Activated T-cell treated with anti-CD3 and anti-CD28 coated beads for 24 hours (primary cell): ENCODE measurements at regions not wholly inside any gene's neighbourhood (a gene's known extent, or its start where the extent isn't known, plus 50 kb on each side); places are given as distances from the start of the nearest gene placed in this dataset.

Experiments
- DNase-seq: peaks from one replicate; pipeline ENCODE4 v3.0.0-alpha.2; 2020; ENCODE audit warnings: low read depth

DNA sequence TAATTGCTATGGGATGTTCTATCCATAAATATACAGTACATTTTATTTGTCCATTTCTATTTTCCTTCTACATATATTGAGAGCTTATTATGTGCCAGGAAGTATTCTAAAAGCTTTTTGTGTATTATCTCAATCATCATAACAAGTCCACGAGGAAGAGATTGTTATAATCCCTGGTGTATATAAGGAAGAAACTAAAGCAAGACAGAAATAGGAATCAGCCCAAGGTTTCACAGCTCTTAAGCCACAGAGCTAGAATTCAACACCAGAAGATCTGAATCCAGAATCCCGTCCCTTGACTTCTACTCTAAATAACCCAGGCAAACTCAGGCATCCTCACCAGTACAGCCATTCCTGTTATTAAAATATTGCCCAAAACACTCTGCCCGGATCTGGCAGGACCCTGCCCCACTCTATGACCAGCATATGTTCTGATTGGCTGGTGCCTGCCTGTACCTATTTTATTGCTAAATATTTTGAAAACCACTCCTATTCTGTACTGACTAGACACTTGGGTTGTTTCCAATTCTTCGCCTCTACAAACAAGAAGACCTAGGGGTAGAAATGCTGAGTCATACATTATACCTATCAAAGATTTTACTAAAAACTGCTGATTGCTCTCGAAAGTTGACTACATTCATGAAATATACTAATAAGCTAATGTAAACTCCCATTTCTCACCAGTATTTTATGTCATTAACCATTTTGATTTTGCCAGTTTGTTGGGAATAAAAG lies 297.4 kb downstream of the ENC1 start:
- DNase-seq, result no peak

DNA sequence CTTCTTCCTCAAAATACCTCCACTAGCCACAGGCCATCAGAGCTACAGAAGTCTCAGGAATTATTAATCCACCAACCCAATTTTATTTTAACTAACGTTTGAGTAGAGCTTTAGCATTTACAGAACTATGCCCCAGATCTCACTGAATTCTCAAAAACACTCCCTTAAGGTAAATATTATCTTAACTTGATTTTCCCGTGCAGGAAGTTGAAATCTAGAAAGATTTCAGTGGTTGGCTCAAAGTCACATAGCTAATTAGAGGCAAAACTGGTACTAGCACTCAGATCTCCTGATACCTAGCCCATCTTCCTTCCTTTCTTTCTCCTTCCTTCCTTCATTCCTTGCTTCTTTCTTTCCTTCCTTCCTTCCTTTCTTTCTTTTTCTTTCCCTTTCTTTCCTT lies 298.3 kb downstream of the ENC1 start:
- DNase-seq, result no peak

- DNase-seq, result no peak
Observed at GRCh38 chr5:74341221-74341620, 299.3 kb downstream of the ENC1 start.

DNA sequence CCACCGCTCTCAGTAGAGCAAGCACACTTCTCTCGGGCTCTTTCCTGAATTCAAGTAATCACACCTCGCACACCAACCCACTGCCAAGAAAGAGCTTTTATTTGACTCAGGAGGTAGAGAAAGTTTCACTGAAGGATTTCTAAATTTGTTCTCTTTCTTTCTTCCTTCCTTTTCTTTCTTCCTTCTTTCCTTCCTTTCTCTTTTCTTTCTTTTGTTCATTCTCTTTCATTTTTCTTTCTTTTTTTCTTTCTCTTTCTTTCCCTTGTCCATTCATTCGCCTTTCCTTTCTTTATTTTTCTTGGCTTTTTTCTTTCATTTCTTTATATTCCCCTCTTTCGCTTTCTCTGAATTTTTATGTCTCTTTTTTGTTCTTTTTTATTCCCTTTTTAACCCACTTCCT lies 300.1 kb downstream of the ENC1 start:
- DNase-seq, result no peak

GRCh38 chr5:74337984-74338310 lies 302.6 kb downstream of the ENC1 start:
- no peak for DNase-seq

DNA sequence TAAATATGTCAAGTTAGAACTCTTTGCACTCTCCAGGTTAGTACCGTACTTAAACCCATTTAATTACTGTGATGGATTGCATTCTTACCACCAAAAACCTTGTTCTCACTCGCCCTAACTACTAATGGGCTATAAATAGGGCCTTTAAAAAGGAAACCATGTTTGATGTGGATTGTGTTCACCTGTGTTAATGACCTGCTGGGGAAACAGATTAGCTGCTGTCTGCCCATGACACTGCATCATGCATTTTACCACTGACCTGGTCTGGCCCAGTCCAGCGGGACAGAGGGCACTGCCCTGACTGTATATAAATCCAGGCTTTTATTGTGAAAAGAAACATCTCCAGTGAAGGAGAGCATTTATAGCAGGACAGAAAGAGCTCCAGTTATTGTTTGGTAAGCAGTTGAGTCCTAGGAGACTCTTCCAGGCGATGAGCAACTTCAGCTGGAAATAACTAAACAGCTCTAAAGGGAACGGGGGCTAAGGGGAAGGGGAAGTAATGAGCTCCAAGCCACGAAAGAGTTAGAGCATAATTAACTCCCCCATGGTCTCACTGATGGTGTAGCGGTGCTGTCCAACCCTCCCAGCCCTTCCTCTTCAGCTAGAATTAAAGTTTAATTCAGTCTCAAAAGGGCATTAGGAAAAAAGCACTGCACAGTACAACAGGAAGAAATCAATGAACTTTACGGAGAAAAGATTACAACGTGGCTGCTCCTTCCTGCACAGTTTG lies 303.1 kb downstream of the ENC1 start:
- DNase-seq, result no peak

- no peak for DNase-seq
Observed at GRCh38 chr5:74336297-74336696, 304.2 kb downstream of the ENC1 start.

GRCh38 chr5:74334762-74335384 lies 305.7 kb downstream of the ENC1 start:
- no peak for DNase-seq

DNA sequence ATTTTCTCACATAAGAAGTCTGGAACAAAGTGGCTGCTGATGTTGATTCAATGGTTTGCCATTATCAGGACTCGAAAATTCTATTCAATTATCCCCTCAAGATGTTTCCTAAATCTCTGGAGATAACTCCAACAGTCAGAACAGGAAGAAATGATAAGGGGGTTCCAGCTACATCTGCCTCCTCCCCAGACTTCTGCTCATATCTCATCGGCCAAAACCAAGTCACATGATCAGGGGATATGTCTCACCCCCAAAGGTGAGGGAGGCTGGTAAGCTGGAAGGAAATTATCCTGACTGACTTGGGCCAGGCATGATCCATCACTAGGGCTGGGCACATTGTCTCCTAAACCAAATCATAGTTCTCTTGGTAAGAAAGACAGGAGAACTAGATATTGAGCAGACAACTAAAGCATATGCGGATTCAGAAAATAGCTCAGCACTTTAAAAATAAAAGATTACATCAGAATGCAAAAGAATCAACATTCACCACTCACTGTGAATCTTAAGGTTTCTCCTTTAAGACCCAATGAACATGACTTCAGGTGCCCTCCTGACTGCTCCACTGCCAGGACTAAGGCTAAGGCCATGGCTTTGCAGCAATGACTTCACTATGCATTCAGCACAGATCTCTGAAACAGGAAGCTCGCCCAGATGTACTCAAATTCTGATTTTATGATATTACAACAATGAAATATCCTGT lies 306.3 kb downstream of the ENC1 start:
- DNase-seq, result no peak

- no peak for DNase-seq
Observed at GRCh38 chr5:74333430-74333829, 307.1 kb downstream of the ENC1 start.

DNA sequence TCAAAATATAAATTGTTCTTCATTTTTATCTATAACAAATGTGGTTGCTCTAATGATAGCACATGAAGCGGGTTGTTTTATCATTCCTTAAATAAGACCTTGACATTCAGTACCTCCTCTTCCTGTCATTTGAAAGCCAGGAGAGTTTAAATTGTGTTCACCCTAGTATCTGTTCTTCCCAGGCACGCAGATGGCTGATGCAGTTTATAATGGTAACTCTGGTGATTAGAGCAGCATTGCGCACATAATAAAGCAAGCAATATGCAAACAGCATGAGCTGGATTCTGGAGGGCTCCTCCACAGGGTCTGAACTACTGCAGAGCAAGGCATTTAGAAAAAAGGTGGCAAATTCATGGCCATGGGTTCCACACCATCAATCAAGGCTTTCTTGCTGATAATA lies 307.8 kb downstream of the ENC1 start:
- DNase-seq, result no peak

- DNase-seq, result no peak
Observed at GRCh38 chr5:74332006-74332405, 308.5 kb downstream of the ENC1 start.

DNA sequence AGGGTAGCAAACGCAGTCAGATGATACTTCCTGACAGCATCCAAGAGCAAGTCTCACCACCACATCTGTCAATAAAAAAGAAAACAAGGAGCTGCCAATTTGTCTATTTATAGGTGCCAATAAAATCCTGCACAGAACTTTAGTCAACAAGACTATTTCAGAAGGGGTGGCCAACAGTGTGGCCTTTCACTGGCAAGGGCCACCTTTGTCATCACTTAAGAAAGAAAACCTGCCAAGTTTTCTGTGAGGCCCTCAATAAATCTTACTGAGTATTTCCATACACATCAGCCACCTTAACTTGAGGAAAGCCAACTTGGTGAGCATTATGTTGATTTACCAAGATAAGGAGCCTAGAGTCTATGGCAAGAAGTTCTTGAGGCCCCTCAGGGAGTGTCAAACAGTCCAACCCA lies 312.3 kb downstream of the ENC1 start:
- no peak for DNase-seq

DNA sequence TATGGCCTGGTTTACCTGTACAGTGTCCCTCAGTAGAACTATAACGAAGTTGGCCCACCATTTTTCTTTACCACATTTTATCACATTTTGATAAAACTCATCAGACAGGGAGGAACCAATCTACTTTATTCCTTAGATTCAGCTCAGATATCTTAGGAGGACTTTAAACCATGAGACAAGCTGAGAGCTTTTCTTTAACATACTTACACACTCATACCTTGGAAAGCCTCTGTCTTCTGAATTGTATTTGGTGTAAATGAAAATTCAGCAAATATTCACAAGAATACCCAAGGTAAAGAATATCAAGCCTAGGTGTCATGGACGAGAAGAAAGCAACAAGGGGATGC lies 313.2 kb downstream of the ENC1 start:
- DNase-seq, result no peak

GRCh38 chr5:74326571-74327338 lies 313.8 kb downstream of the ENC1 start:
- DNase-seq, result peak; percentile 50

DNA sequence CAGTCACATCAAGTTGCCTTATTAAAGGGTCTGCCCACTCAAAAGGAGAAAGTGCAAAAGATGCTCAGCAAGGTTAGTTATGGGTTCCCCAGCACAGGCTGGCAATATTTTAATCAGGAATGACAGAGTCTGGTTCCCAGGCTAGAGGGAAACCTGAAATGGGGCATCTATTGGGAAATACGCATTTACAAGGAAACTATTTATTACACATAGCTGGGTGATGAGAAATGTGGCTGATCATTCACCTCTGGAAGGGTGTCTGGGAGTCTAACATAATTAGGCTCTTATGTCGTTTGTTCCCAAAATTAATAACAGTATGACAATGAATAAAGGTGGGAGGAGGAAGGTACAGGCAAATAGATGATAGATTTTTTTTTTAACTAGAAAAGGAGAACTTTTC lies 314.7 kb downstream of the ENC1 start:
- DNase-seq, result no peak

- DNase-seq, result no peak
Observed at GRCh38 chr5:74324556-74324955, 316.0 kb downstream of the ENC1 start.

DNA sequence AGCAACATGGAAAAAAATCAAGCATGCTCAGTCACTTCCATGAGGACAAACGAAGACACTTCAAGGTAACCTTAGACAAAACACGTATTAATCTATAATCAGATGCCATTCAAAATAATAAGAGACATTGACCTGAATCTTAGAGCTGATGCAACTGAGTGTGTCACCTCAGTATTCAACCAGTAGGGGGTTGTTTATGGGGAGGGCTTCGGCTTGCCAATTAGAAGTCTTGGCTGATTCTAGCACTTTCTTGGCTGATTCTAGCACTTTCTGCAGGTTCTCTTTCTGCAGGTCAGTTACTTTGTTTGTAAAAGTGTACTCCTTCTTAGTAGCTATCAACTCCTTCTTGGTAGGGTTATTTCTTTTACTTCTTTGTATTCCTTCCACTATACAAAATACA lies 317.6 kb downstream of the ENC1 start:
- no peak for DNase-seq

GRCh38 chr5:74322191-74322590 lies 318.3 kb downstream of the ENC1 start:
- DNase-seq, result no peak

GRCh38 chr5:74321326-74321725 lies 319.2 kb downstream of the ENC1 start:
- DNase-seq, result no peak

DNA sequence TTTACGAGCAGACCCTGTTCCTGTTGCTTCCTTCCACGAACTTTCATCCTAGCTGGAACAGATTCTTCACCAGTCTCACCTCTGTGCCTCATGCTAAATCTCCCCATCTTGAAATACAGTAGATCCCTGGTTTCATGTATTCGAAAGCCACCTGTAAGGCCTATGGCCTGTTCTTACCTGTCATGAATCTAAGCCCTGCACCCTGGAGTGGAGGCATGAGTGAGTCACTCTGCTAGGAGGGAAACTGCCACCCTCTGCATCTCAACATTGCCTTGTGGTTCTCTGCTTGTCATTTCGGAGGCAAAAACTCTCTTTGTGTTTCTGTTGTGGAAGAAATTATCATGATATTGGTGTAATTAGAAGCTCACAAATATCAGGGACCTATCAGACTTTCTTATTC lies 320.0 kb downstream of the ENC1 start:
- DNase-seq, result no peak

GRCh38 chr5:74319076-74319475 lies 321.5 kb downstream of the ENC1 start:
- DNase-seq, result no peak
